WTC11 (cell line): ENCODE measurements at regions not wholly inside any gene's neighbourhood (a gene's known extent, or its start where the extent isn't known, plus 50 kb on each side); places are given as distances from the start of the nearest gene placed in this dataset.
"Not testable (repeated sequence)": the region's sequence is repeated elsewhere in the genome, so short reads cannot be mapped to it uniquely, and the experiment has no call there.

Experiments
- MXD4 ChIP-seq: fragments of 250-450 bp; sonication (Bioruptor Pico); IDR thresholded peaks from 2 replicates; pipeline ENCODE4 v1.8.0; 2021; ENCODE audit warnings: mild to moderate bottlenecking, moderate library complexity, borderline replicate concordance
- TF ChIP-seq, protein P1 (sequence below): fragments of 200-600 bp; IDR thresholded peaks from 2 replicates; pipeline ENCODE4 v1.8.0; 2022; ENCODE audit warnings: antibody characterized with exemption
- TF ChIP-seq, protein P2 (sequence below): sonication (generic); formaldehyde crosslinking; IDR thresholded peaks from 2 replicates; pipeline ENCODE4 v1.8.0; 2022; ENCODE audit warnings: missing genetic modification reagents
- TF ChIP-seq, protein P3 (sequence below): sonication (generic); formaldehyde crosslinking; IDR thresholded peaks from 2 replicates; pipeline ENCODE4 v1.8.1; 2022; ENCODE audit warnings: mild to moderate bottlenecking, moderate library complexity, missing genetic modification reagents

DNA sequence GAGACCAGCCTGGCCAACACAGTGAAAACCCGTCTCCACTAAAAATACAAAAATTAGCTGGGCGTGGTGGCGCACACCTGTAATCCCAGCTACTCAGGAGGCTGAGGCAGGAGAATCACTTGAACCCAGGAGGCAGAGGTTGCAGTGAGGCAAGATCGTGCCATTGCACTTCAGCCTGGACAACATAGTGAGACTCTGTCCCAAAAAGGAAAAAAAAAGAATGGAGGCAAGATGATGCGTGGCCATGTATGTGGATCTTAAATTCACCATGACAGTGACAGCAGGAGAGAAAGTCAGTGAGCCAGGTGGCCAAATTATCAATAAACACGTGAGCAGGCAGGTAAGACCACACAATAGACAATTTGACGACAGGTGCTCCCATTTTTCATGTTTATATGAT is 73.0 kb upstream of the CREB3L1 start:
- TF ChIP-seq, protein P1, sequence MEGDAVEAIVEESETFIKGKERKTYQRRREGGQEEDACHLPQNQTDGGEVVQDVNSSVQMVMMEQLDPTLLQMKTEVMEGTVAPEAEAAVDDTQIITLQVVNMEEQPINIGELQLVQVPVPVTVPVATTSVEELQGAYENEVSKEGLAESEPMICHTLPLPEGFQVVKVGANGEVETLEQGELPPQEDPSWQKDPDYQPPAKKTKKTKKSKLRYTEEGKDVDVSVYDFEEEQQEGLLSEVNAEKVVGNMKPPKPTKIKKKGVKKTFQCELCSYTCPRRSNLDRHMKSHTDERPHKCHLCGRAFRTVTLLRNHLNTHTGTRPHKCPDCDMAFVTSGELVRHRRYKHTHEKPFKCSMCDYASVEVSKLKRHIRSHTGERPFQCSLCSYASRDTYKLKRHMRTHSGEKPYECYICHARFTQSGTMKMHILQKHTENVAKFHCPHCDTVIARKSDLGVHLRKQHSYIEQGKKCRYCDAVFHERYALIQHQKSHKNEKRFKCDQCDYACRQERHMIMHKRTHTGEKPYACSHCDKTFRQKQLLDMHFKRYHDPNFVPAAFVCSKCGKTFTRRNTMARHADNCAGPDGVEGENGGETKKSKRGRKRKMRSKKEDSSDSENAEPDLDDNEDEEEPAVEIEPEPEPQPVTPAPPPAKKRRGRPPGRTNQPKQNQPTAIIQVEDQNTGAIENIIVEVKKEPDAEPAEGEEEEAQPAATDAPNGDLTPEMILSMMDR: not testable (repeated sequence)
- TF ChIP-seq, protein P2, sequence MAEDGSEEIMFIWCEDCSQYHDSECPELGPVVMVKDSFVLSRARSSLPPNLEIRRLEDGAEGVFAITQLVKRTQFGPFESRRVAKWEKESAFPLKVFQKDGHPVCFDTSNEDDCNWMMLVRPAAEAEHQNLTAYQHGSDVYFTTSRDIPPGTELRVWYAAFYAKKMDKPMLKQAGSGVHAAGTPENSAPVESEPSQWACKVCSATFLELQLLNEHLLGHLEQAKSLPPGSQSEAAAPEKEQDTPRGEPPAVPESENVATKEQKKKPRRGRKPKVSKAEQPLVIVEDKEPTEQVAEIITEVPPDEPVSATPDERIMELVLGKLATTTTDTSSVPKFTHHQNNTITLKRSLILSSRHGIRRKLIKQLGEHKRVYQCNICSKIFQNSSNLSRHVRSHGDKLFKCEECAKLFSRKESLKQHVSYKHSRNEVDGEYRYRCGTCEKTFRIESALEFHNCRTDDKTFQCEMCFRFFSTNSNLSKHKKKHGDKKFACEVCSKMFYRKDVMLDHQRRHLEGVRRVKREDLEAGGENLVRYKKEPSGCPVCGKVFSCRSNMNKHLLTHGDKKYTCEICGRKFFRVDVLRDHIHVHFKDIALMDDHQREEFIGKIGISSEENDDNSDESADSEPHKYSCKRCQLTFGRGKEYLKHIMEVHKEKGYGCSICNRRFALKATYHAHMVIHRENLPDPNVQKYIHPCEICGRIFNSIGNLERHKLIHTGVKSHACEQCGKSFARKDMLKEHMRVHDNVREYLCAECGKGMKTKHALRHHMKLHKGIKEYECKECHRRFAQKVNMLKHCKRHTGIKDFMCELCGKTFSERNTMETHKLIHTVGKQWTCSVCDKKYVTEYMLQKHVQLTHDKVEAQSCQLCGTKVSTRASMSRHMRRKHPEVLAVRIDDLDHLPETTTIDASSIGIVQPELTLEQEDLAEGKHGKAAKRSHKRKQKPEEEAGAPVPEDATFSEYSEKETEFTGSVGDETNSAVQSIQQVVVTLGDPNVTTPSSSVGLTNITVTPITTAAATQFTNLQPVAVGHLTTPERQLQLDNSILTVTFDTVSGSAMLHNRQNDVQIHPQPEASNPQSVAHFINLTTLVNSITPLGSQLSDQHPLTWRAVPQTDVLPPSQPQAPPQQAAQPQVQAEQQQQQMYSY (CRISPR knock-in tag): not testable (repeated sequence)
- TF ChIP-seq, protein P3, sequence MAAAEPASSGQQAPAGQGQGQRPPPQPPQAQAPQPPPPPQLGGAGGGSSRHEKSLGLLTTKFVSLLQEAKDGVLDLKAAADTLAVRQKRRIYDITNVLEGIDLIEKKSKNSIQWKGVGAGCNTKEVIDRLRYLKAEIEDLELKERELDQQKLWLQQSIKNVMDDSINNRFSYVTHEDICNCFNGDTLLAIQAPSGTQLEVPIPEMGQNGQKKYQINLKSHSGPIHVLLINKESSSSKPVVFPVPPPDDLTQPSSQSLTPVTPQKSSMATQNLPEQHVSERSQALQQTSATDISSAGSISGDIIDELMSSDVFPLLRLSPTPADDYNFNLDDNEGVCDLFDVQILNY: not testable (repeated sequence)
- TF ChIP-seq MXD4 (CRISPR knock-in tag): not testable (repeated sequence)
